ENCODE measurements at regions not wholly inside any gene's neighbourhood (a gene's known extent, or its start where the extent isn't known, plus 50 kb on each side); places are given as distances from the start of the nearest gene placed in this dataset.

DNA sequence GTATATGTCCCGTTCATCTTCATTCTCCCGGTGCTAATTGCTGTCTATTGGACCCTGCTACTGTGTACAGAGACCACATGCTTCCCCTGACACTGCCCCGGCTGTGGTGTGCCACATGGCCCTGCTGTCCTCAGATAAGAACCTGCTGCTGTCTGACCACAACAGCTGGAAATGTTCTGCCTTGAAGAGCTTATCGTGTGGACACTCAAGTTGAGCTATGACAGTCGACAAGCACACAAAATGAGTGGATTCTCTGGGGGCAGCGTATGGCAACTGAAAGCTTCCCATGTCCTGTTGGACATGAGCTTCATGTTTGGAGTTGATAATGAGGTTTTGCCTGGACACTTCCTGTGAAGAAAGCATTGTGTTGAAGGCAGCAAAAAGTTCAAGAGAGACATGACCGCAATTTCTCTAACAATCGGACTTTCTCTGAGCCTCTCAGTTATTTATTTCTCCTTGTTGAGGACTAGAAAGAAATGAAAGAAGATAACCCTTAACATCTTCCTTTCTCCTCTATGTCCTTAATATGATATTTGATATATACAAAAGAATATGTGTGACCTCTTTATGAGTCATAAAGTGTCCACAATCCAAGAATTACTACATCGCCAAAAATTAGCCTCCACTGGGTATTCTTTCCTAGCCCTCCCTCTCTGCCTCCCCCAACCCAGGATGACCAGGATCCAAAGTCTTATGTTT lies 187.1 kb upstream of the TCF21 start:
- FAIRE-seq: no peak
- no peak overlapping the region for H2BK5ac ChIP-seq (ENCODE audit: low read depth, low read length)
- no peaks in the 10 kb centered on the region for H3K79me1 ChIP-seq (ENCODE audit: low read depth, low read length)
- no peak overlapping the region for H4K91ac ChIP-seq (replicated peaks; ENCODE audit: insufficient read length, low read length)
- no peak overlapping the region for H3K4me3 ChIP-seq (ENCODE audit: extremely low read depth in 1 of 4, insufficient read depth in 2 of 4, low read depth in 3 of 4, low read length in 4 of 4)
- H3K23me2 ChIP-seq (ENCODE audit: low read depth, low read length): no peaks in the 10 kb centered on the region
- H2AFZ ChIP-seq (ENCODE audit: low read length): no peak overlapping the region
- no peak overlapping the region for H3K4me2 ChIP-seq (ENCODE audit: insufficient read depth in 1 of 2, low read depth in 2 of 2, low read length in 2 of 2)
- H3K4ac ChIP-seq (replicated peaks; ENCODE audit: insufficient read length, low read depth, low read length): no peak overlapping the region
- no peaks in the 10 kb centered on the region for H3K36me3 ChIP-seq (ENCODE audit: control insufficient read depth in 2 of 4, insufficient read depth in 4 of 4, low read length in 3 of 4)
- H2BK20ac ChIP-seq (ENCODE audit: low read length): no peak overlapping the region
- H3K27ac ChIP-seq (ENCODE audit: low read depth, low read length): no peak overlapping the region
- no peak overlapping the region for H2BK120ac ChIP-seq (replicated peaks; ENCODE audit: low read depth, low read length)
- ChIA-PET CTCF (ENCODE audit: partially characterized antibody) (no interaction called here), POLR2A (ENCODE audit: partially characterized antibody) (no interaction called here)
- no peak overlapping the region for H3K18ac ChIP-seq (ENCODE audit: extremely low read depth, low read length)
- no peaks in the 10 kb centered on the region for H3K79me2 ChIP-seq (ENCODE audit: control insufficient read depth in 1 of 2, insufficient read depth in 2 of 2, low read length in 2 of 2)
- H3K23ac ChIP-seq (ENCODE audit: insufficient read length): no peak overlapping the region
- no peaks in the 10 kb centered on the region for H4K20me1 ChIP-seq (replicated peaks in 1 of 2; ENCODE audit: control insufficient read depth in 1 of 2, insufficient read depth in 2 of 2, low read length in 2 of 2)
- H3K14ac ChIP-seq (ENCODE audit: insufficient read length): no peak overlapping the region
- H3K9me3 ChIP-seq (ENCODE audit: insufficient read depth in 2 of 2, low read depth in 1 of 2, low read length in 1 of 2): no peaks in the 10 kb centered on the region
- H2AK5ac ChIP-seq (ENCODE audit: low read depth, low read length): no peak overlapping the region
- 90% methylated on average over 9 of the region's 9 CpGs; no CpG with 5 or more reads in 1 of the 2 experiments for WGBS, 2 experiments (ENCODE audit: extremely low coverage in 1 of 2, insufficient coverage in 1 of 2, insufficient read length in 1 of 2, insufficient replicate concordance in 2 of 2, low coverage in 1 of 2, low lambda C conversion rate in 2 of 2, missing lambda C conversion rate in 1 of 2)
- DNase-seq (ENCODE audit: low read depth in 1 of 2, low spot score in 2 of 2): no peak
- H4K5ac ChIP-seq (ENCODE audit: insufficient read length, low read depth, low read length): no peak overlapping the region
- H4K8ac ChIP-seq (ENCODE audit: extremely low read depth, insufficient read depth, low read length): no peak overlapping the region
- H3K9ac ChIP-seq (replicated peaks in 1 of 4; ENCODE audit: extremely low read depth in 1 of 4, low read depth in 3 of 4, low read length in 3 of 4): no peak overlapping the region
- peaks cover 0 to 1% (median 0%) of the 10 kb centered on the region in 4 experiments; a peak in 1 of 7 replicates for H3K27me3 ChIP-seq (replicated peaks in 1 of 4; ENCODE audit: control insufficient read depth in 3 of 4, extremely low read depth in 1 of 4, insufficient read depth in 3 of 4, low read length in 3 of 4)
- H3K56ac ChIP-seq (replicated peaks; ENCODE audit: insufficient read length, low read depth, low read length): no peak overlapping the region
- H3K4me1 ChIP-seq (replicated peaks in 1 of 4; ENCODE audit: control insufficient read depth in 3 of 4, insufficient read depth in 4 of 4, low read length in 3 of 4): peaks cover 0 to 3% (median 1%) of the 10 kb centered on the region in 4 experiments; a peak in 1 of 7 replicates
- no peak overlapping the region for H2BK15ac ChIP-seq (ENCODE audit: low read length)
- no peak overlapping the region for H2BK12ac ChIP-seq (ENCODE audit: low read depth, low read length)
- TF ChIP-seq JUN (IDR thresholded peaks at IDR 0.05; ENCODE audit: low read depth, low read length) (no peak), CBX8 (IDR thresholded peaks at IDR 0.05; ENCODE audit: borderline replicate concordance, low read depth, low read length) (no peak), SUZ12 (IDR thresholded peaks at IDR 0.05; ENCODE audit: low read length) (no peak), POLR2AphosphoS5 (IDR thresholded peaks at IDR 0.05; ENCODE audit: low read depth, low read length) (no peak), RBBP5 (IDR thresholded peaks at IDR 0.05; ENCODE audit: borderline replicate concordance, low read depth, low read length) (no peak), RFX5 (IDR thresholded peaks at IDR 0.05; ENCODE audit: borderline replicate concordance, low read depth, low read length) (no peak), KDM4A (IDR thresholded peaks at IDR 0.05; ENCODE audit: low read depth, low read length, severe bottlenecking) (no peak), TAF7 (optimal IDR thresholded peaks at IDR 0.05; ENCODE audit: borderline replicate concordance, low read depth, low read length) (no peak), MAFK (IDR thresholded peaks at IDR 0.05; ENCODE audit: low read depth, low read length) (no peak), EP300 (IDR thresholded peaks at IDR 0.05; ENCODE audit: borderline replicate concordance in 1 of 2, low read depth in 2 of 2, low read length in 2 of 2) (no peak), ZNF274 (IDR thresholded peaks at IDR 0.05; ENCODE audit: borderline replicate concordance, extremely low read depth, low read length) (no peak), HDAC2 (IDR thresholded peaks at IDR 0.05; ENCODE audit: borderline replicate concordance in 1 of 2, low read depth in 2 of 2, low read length in 2 of 2) (no peak), SP2 (IDR thresholded peaks at IDR 0.05; ENCODE audit: low read length) (no peak)

Measured in H1 (cell line).